DMS79 treated with DMSO at 0.1 percent for 48 hours (cell line): ENCODE measurements at regions not wholly inside any gene's neighbourhood (a gene's known extent, or its start where the extent isn't known, plus 50 kb on each side); places are given as distances from the start of the nearest gene placed in this dataset.
A peak's percentile ranks its signal among the peaks of the same experiment; 100 is the strongest.

Source experiments
- DNase-seq: peaks from one replicate; lab custom pipeline; 2025; lab: John Stamatoyannopoulos, UW

- no peak for DNase-seq
Observed at GRCh38 chr4:181569553-181569952, 673.6 kb upstream of the TENM3 start.

- DNase-seq = no peak
Observed at GRCh38 chr4:181578911-181579310, 664.3 kb upstream of the TENM3 start.

GRCh38 chr4:181579486-181579885 is 663.7 kb upstream of the TENM3 start:
- DNase-seq = no peak

GRCh38 chr4:181581983-181582382 is 661.2 kb upstream of the TENM3 start:
- DNase-seq = no peak

- DNase-seq = no peak
Observed at GRCh38 chr4:181582595-181582994, 660.6 kb upstream of the TENM3 start.

GRCh38 chr4:181588733-181589302 is 654.4 kb upstream of the TENM3 start:
- DNase-seq = no peak

- no peak for DNase-seq
Observed at GRCh38 chr4:181592221-181592745, 650.9 kb upstream of the TENM3 start.

GRCh38 chr4:181593703-181594102 is 649.5 kb upstream of the TENM3 start:
- DNase-seq = no peak

GRCh38 chr4:181594188-181594587 is 649.0 kb upstream of the TENM3 start:
- DNase-seq = no peak

GRCh38 chr4:181595716-181596115 is 647.5 kb upstream of the TENM3 start:
- DNase-seq = no peak

GRCh38 chr4:181597766-181598165 is 645.4 kb upstream of the TENM3 start:
- no peak for DNase-seq

- DNase-seq = no peak
Observed at GRCh38 chr4:181599134-181599533, 644.1 kb upstream of the TENM3 start.

GRCh38 chr4:181601103-181601502 is 642.1 kb upstream of the TENM3 start:
- no peak for DNase-seq

GRCh38 chr4:181604546-181604945 is 638.7 kb upstream of the TENM3 start:
- no peak for DNase-seq

- no peak for DNase-seq
Observed at GRCh38 chr4:181606300-181606699, 636.9 kb upstream of the TENM3 start.

- peak; percentile 77 for DNase-seq
Observed at GRCh38 chr4:181608181-181608580, 635.0 kb upstream of the TENM3 start.

- no peak for DNase-seq
Observed at GRCh38 chr4:181611033-181611711, 632.0 kb upstream of the TENM3 start.

GRCh38 chr4:181611946-181612600 is 631.1 kb upstream of the TENM3 start:
- DNase-seq = no peak

- DNase-seq = no peak
Observed at GRCh38 chr4:181613200-181613599, 630.0 kb upstream of the TENM3 start.

- DNase-seq = no peak
Observed at GRCh38 chr4:181618038-181618618, 625.1 kb upstream of the TENM3 start.

- no peak for DNase-seq
Observed at GRCh38 chr4:181618896-181619295, 624.3 kb upstream of the TENM3 start.

GRCh38 chr4:181619651-181620050 is 623.6 kb upstream of the TENM3 start:
- no peak for DNase-seq
